Breast epithelium (tissue), 3 donors: ENCODE measurements at regions not wholly inside any gene's neighbourhood (a gene's known extent, or its start where the extent isn't known, plus 50 kb on each side); places are given as distances from the start of the nearest gene placed in this dataset.

Experiments used
- CTCF ChIP-seq, 3 donors: fragments of 450-650 bp; IDR thresholded peaks; one replicate each; pipeline ENCODE4 v1.5.1; 2016 to 2017; ENCODE audit warnings: antibody characterized with exemption in 3 of 3, mild to moderate bottlenecking in 3 of 3, moderate library complexity in 3 of 3
- POLR2A ChIP-seq: fragments of 450-650 bp; IDR thresholded peaks from one replicate; pipeline ENCODE4 v1.6.1; 2016; ENCODE audit warnings: antibody characterized with exemption, mild to moderate bottlenecking, moderate library complexity

- no peak for TF ChIP-seq POLR2A
- no peak for TF ChIP-seq CTCF (IDR thresholded peaks at IDR 0.05)
Observed at GRCh38 chr6:130748041-130748440, 79.2 kb upstream of the SMLR1 start.
